Smooth muscle cell (in vitro differentiated cells): ENCODE measurements at regions not wholly inside any gene's neighbourhood (a gene's known extent, or its start where the extent isn't known, plus 50 kb on each side); places are given as distances from the start of the nearest gene placed in this dataset.
"Not testable (repeated sequence)": the region's sequence is repeated elsewhere in the genome, so short reads cannot be mapped to it uniquely, and the experiment has no call there.

Experiments used
- DNase-seq: peaks from one replicate; lab custom pipeline; 2025; ENCODE audit not compliant: unreplicated experiment; lab: John Stamatoyannopoulos, UW
- H2AFZ ChIP-seq: fragments of 200-600 bp; sonication (generic); 2 replicates; pipeline ENCODE4 v1.6.0; 2016; ENCODE audit warnings: antibody characterized with exemption, low read depth, mild to moderate bottlenecking
- H3F3A ChIP-seq: fragments of 200-600 bp; sonication (generic); 2 replicates; pipeline ENCODE4 v1.6.0; 2017; ENCODE audit warnings: antibody characterized with exemption, low read depth
- H3K27ac ChIP-seq: fragments of 200-600 bp; sonication (generic); 2 replicates; pipeline ENCODE4 v1.5.1; 2016; ENCODE audit warnings: low read depth, mild to moderate bottlenecking
- H3K27me3 ChIP-seq: fragments of 200-600 bp; sonication (generic); 2 replicates; pipeline ENCODE4 v1.6.1; 2016; ENCODE audit warnings: low read depth, mild to moderate bottlenecking
- H3K36me3 ChIP-seq: fragments of 200-600 bp; sonication (generic); 2 replicates; pipeline ENCODE4 v1.5.1; 2016; ENCODE audit warnings: low read depth
- H3K4me1 ChIP-seq: fragments of 200-600 bp; sonication (generic); 2 replicates; pipeline ENCODE4 v1.5.1; 2016; ENCODE audit warnings: low read depth
- H3K4me2 ChIP-seq: fragments of 200-600 bp; sonication (generic); 2 replicates; pipeline ENCODE4 v1.6.0; 2016; ENCODE audit warnings: mild to moderate bottlenecking
- H3K4me3 ChIP-seq: fragments of 200-600 bp; sonication (generic); 2 replicates; pipeline ENCODE4 v1.5.1; 2016; ENCODE audit warnings: mild to moderate bottlenecking
- H3K79me2 ChIP-seq: fragments of 200-600 bp; sonication (generic); 2 replicates; pipeline ENCODE4 v1.6.0; 2016; ENCODE audit warnings: low read depth, mild to moderate bottlenecking
- H3K9ac ChIP-seq: fragments of 200-600 bp; sonication (generic); 2 replicates; pipeline ENCODE4 v1.6.0; 2016; ENCODE audit warnings: low read depth
- H3K9me3 ChIP-seq: fragments of 200-600 bp; sonication (generic); replicated peaks from 2 replicates; pipeline ENCODE4 v1.5.1; 2016; ENCODE audit warnings: low read depth
- H4K20me1 ChIP-seq: fragments of 200-600 bp; sonication (generic); 2 replicates; pipeline ENCODE4 v1.6.0; 2016; ENCODE audit warnings: low read depth
- WGBS: methylation state at CpG from one replicate; pipeline ENCODE4 v1.1.7; 2016; ENCODE audit warnings: low lambda C conversion rate; 5-methylcytosine and 5-hydroxymethylcytosine counted together

- H4K20me1 ChIP-seq, DNase-seq, H3K9me3 ChIP-seq, H3K27ac ChIP-seq, H2AFZ ChIP-seq, H3F3A ChIP-seq, H3K27me3 ChIP-seq, H3K4me3 ChIP-seq, H3K4me2 ChIP-seq, H3K9ac ChIP-seq, H3K79me2 ChIP-seq, H3K36me3 ChIP-seq, H3K4me1 ChIP-seq: not testable (repeated sequence)
- WGBS: no CpG with 5 or more reads among the region's 5 CpGs
Measured at GRCh38 chr1:144049365-144049764, 77.6 kb upstream of the FAM72C start.

- WGBS: no CpG with 5 or more reads among the region's 3 CpGs
- H3K36me3 ChIP-seq, H3K27me3 ChIP-seq, H3K4me2 ChIP-seq, H3K9me3 ChIP-seq, H3K9ac ChIP-seq, DNase-seq, H3K4me1 ChIP-seq, H3K27ac ChIP-seq, H3K79me2 ChIP-seq, H3K4me3 ChIP-seq, H3F3A ChIP-seq, H4K20me1 ChIP-seq, H2AFZ ChIP-seq: not testable (repeated sequence)
Measured at GRCh38 chr1:144046645-144047044, 74.9 kb upstream of the FAM72C start.

- H3K4me2 ChIP-seq, H3K27me3 ChIP-seq, H3K27ac ChIP-seq, H3K9me3 ChIP-seq, H3K36me3 ChIP-seq, H2AFZ ChIP-seq, H3K4me3 ChIP-seq, DNase-seq, H3F3A ChIP-seq, H4K20me1 ChIP-seq, H3K9ac ChIP-seq, H3K4me1 ChIP-seq, H3K79me2 ChIP-seq: not testable (repeated sequence)
- whole genome bisulfite sequencing: 58% methylated on average over 7 of the region's 13 CpGs
Measured at GRCh38 chr1:144045751-144046546, 74.2 kb upstream of the FAM72C start.

- WGBS: no CpG with 5 or more reads among the region's 1 CpG
- H4K20me1 ChIP-seq, H3K27me3 ChIP-seq, H3K4me1 ChIP-seq, H3F3A ChIP-seq, H3K9me3 ChIP-seq, H3K36me3 ChIP-seq, H3K27ac ChIP-seq, H3K79me2 ChIP-seq, H3K4me3 ChIP-seq, H2AFZ ChIP-seq, DNase-seq, H3K9ac ChIP-seq, H3K4me2 ChIP-seq: not testable (repeated sequence)
Measured at GRCh38 chr1:144042251-144042650, 70.5 kb upstream of the FAM72C start.

- not testable (repeated sequence) for H4K20me1 ChIP-seq, H3K9me3 ChIP-seq, H2AFZ ChIP-seq, H3K79me2 ChIP-seq, H3K27me3 ChIP-seq, H3K4me3 ChIP-seq, H3F3A ChIP-seq, DNase-seq, H3K27ac ChIP-seq, H3K4me1 ChIP-seq, H3K36me3 ChIP-seq, H3K9ac ChIP-seq, H3K4me2 ChIP-seq
- WGBS: no CpG with 5 or more reads among the region's 3 CpGs
Measured at GRCh38 chr1:144040293-144040692, 68.5 kb upstream of the FAM72C start.

- H3F3A ChIP-seq, H2AFZ ChIP-seq, DNase-seq, H3K36me3 ChIP-seq, H4K20me1 ChIP-seq, H3K9me3 ChIP-seq, H3K4me1 ChIP-seq, H3K79me2 ChIP-seq, H3K9ac ChIP-seq, H3K27ac ChIP-seq, H3K4me3 ChIP-seq, H3K4me2 ChIP-seq, H3K27me3 ChIP-seq: not testable (repeated sequence)
- WGBS: no CpG with 5 or more reads among the region's 3 CpGs
Measured at GRCh38 chr1:144034045-144034444, 62.3 kb upstream of the FAM72C start.

GRCh38 chr1:144031550-144031949 lies 59.8 kb upstream of the FAM72C start:
- H3K9me3 ChIP-seq, H3F3A ChIP-seq, H3K27me3 ChIP-seq, DNase-seq, H3K9ac ChIP-seq, H3K4me2 ChIP-seq, H3K4me1 ChIP-seq, H3K27ac ChIP-seq, H3K4me3 ChIP-seq, H3K36me3 ChIP-seq, H3K79me2 ChIP-seq, H2AFZ ChIP-seq, H4K20me1 ChIP-seq: not testable (repeated sequence)
- WGBS: 43% methylated on average over 2 of the region's 2 CpGs

- not testable (repeated sequence) for H3K36me3 ChIP-seq, H3K4me2 ChIP-seq, H3K27me3 ChIP-seq, H3K9ac ChIP-seq, H3K4me1 ChIP-seq, H3K4me3 ChIP-seq, H4K20me1 ChIP-seq, DNase-seq, H2AFZ ChIP-seq, H3K79me2 ChIP-seq, H3F3A ChIP-seq, H3K9me3 ChIP-seq, H3K27ac ChIP-seq
- whole genome bisulfite sequencing: no CpG with 5 or more reads among the region's 2 CpGs
Measured at GRCh38 chr1:144026022-144026421, 54.2 kb upstream of the FAM72C start.
